GM21717 (cell line): ENCODE measurements at regions not wholly inside any gene's neighbourhood (a gene's known extent, or its start where the extent isn't known, plus 50 kb on each side); places are given as distances from the start of the nearest gene placed in this dataset.
"Not testable (repeated sequence)": the region's sequence is repeated elsewhere in the genome, so short reads cannot be mapped to it uniquely, and the experiment has no call there.

Experiments used
- ATAC-seq: cut with Tn5 transposase; IDR thresholded peaks from one replicate; pipeline ENCODE4 v1.9.1; 2021; ENCODE audit warnings: mild to moderate bottlenecking, moderate library complexity; ENCODE audit not compliant: unreplicated experiment

- ATAC-seq = not testable (repeated sequence)
Observed at GRCh38 chr2:89947208-89947815, 1255.8 kb downstream of the RPIA start.

GRCh38 chr2:89948102-89948501, 1256.6 kb downstream of the RPIA start:
- ATAC-seq = not testable (repeated sequence)

GRCh38 chr2:89950807-89951206, 1259.3 kb downstream of the RPIA start:
- not testable (repeated sequence) for ATAC-seq

GRCh38 chr2:89957236-89957635, 1265.8 kb downstream of the RPIA start:
- not testable (repeated sequence) for ATAC-seq

- ATAC-seq = not testable (repeated sequence)
Observed at GRCh38 chr2:89959729-89960378, 1268.4 kb downstream of the RPIA start.

GRCh38 chr2:89960570-89960969, 1269.1 kb downstream of the RPIA start:
- ATAC-seq = not testable (repeated sequence)

GRCh38 chr2:89968567-89968966, 1277.1 kb downstream of the RPIA start:
- not testable (repeated sequence) for ATAC-seq

- ATAC-seq = not testable (repeated sequence)
Observed at GRCh38 chr2:89969190-89969589, 1277.7 kb downstream of the RPIA start.

GRCh38 chr2:89973849-89974248, 1282.4 kb downstream of the RPIA start:
- ATAC-seq = not testable (repeated sequence)

GRCh38 chr2:89979826-89980537, 1288.5 kb downstream of the RPIA start:
- not testable (repeated sequence) for ATAC-seq

- ATAC-seq = not testable (repeated sequence)
Observed at GRCh38 chr2:89982246-89982645, 1290.8 kb downstream of the RPIA start.

- ATAC-seq = not testable (repeated sequence)
Observed at GRCh38 chr2:89985650-89986049, 1294.2 kb downstream of the RPIA start.

- not testable (repeated sequence) for ATAC-seq
Observed at GRCh38 chr2:89986532-89986931, 1295.1 kb downstream of the RPIA start.

GRCh38 chr2:89996779-89997178, 1305.3 kb downstream of the RPIA start:
- not testable (repeated sequence) for ATAC-seq

- ATAC-seq = not testable (repeated sequence)
Observed at GRCh38 chr2:90004553-90004952, 1313.1 kb downstream of the RPIA start.

- ATAC-seq = not testable (repeated sequence)
Observed at GRCh38 chr2:90010442-90011100, 1319.1 kb downstream of the RPIA start.

GRCh38 chr2:90011101-90011443, 1319.6 kb downstream of the RPIA start:
- ATAC-seq = not testable (repeated sequence)

- not testable (repeated sequence) for ATAC-seq
Observed at GRCh38 chr2:90019908-90020307, 1328.4 kb downstream of the RPIA start.

GRCh38 chr2:90021234-90021633, 1329.8 kb downstream of the RPIA start:
- peak; percentile 70 for ATAC-seq

- ATAC-seq = not testable (repeated sequence)
Observed at GRCh38 chr2:90027231-90027643, 1335.8 kb downstream of the RPIA start.

- ATAC-seq = not testable (repeated sequence)
Observed at GRCh38 chr2:90028381-90029079, 1337.1 kb downstream of the RPIA start.
